ENCODE measurements at regions not wholly inside any gene's neighbourhood (a gene's known extent, or its start where the extent isn't known, plus 50 kb on each side); places are given as distances from the start of the nearest gene placed in this dataset.

- TF ChIP-seq CTCF (conservative IDR thresholded peaks at IDR 0.05; ENCODE audit: low read depth in 2 of 2) (no peak), EZH2 (IDR thresholded peaks at IDR 0.05; ENCODE audit: low read depth, unreplicated experiment) (no peak), REST (IDR thresholded peaks at IDR 0.05; ENCODE audit: unreplicated experiment) (no peak), ZNF114 (CRISPR knock-in tag; IDR thresholded peaks at IDR 0.05) (no peak), CREB1 (CRISPR knock-in tag; IDR thresholded peaks at IDR 0.05; ENCODE audit: low read depth) (no peak), POLR2AphosphoS5 (IDR thresholded peaks at IDR 0.05; ENCODE audit: low read depth) (no peak), EZH2phosphoT487 (IDR thresholded peaks at IDR 0.05; ENCODE audit: unreplicated experiment) (no peak), NANOG (IDR thresholded peaks at IDR 0.05; ENCODE audit: borderline replicate concordance) (no peak), ZNF331 (CRISPR knock-in tag; IDR thresholded peaks at IDR 0.05; ENCODE audit: low read depth) (no peak)
Observed at GRCh38 chr7:19215412-19215811, 70.2 kb upstream of the FERD3L start.
